GM19043 (cell line): ENCODE measurements at regions not wholly inside any gene's neighbourhood (a gene's known extent, or its start where the extent isn't known, plus 50 kb on each side); places are given as distances from the start of the nearest gene placed in this dataset.
A peak's percentile ranks its signal among the peaks of the same experiment; 100 is the strongest.
"Not testable (repeated sequence)": the region's sequence is repeated elsewhere in the genome, so short reads cannot be mapped to it uniquely, and the experiment has no call there.

Source experiments
- ATAC-seq: cut with Tn5 transposase; IDR thresholded peaks from one replicate; pipeline ENCODE4 v1.9.1; 2021; ENCODE audit warnings: low read depth; ENCODE audit not compliant: unreplicated experiment

DNA sequence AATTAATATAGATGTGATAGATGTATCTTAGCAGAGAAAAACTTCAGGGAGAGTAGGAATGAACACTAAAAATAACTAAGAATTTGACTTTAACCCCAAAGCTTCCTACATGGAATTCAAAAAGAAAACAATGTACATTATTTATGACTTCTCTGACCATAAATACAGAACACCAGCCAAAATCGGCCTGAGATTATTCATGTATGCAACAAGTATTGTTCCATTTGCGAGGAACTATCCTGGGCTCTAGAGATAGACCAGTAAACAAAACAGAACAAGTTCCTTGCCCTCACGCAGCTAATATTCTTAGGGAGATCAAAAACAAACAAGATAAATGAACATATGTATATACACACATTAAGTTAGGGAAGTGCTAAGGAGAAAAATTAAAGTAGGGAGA is 432.3 kb upstream of the SOX5 start:
- no peak for ATAC-seq

DNA sequence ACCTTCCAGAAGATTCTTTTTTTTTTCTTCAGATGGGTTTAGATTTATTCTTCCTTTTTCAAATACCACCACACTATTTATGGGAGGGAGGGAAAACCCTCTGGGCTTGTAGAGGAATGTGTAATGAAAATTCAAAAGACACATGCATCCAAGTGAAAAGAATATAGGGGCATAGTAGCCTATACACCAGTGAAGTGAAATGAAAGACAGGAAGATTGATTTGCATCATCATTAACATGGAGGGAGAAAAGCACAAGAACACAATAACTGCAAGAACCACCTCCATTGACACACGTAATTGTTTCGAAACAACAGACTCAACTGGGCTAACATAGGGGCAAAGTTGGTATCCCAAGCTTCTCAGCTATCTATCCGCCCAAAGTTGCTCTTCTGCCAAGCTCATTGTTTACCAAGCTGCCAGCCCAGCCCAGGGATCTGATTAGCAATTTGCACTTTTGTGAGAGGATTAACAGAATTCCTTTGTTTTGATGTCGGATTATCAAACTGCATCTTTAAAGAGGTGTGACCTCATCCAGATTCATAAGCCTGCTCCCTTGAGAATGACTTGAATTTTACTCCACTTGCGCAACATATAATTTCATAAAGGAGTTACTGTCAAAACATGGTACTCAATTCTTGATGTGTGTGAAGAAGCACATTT is 430.5 kb upstream of the SOX5 start:
- ATAC-seq: no peak

DNA sequence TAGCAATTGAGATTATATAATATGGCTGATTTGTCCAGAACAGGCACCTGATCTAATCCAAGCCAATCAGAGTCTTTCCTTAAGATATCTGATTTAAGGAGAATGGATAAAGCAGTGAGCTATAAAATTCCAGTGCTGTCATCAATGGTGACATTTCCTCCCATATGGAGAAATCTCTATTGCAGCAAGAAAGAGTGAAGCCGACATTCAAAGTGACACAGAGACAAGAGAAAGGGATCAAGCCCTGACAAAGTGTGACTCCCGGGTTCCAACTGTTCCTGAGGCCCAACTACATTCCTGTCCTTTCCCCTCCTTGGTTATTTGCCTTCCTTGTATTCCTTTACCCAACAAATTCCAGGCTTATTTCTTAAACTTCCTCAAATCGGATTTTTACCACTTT is 430.0 kb upstream of the SOX5 start:
- ATAC-seq: no peak

DNA sequence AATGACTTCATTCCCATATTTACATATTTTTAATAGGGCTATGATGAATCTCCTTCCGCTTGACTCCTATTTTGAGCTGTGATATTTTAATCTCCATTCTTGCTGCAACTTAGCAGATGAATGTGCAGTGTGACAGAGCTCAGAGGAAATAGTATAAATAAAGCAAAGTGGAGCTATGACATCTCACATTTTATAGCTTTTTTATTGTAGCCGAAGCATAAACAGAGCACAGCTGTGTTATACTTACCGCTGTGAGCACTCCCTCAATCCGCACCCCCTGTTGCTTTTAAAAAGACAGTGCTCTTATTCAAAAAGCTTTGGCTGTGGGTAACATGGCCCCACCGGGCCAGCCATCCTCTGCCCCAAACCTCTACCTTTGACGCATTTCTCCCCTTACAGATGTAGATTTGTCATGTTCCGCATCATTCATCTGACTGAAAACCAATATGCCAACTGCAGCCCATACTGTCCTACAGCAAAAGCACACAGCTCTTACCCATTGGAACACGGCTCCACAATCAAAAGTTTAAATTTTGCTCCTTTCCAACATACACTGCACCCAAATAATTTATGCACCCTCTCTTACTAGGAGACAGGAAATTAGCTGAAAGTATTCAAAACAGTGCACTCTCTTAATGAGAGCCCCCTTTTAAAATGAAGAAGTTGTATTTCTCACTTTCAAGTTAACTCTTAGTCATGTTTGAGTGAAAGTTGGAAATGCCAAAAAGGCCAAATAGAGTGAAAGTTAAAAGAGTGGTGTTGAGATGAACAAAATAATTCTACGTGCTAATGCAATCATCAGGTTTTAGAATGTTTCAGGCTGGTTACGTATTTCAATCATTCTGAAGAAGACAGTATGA is 429.3 kb upstream of the SOX5 start:
- peak; percentile 68 for ATAC-seq

DNA sequence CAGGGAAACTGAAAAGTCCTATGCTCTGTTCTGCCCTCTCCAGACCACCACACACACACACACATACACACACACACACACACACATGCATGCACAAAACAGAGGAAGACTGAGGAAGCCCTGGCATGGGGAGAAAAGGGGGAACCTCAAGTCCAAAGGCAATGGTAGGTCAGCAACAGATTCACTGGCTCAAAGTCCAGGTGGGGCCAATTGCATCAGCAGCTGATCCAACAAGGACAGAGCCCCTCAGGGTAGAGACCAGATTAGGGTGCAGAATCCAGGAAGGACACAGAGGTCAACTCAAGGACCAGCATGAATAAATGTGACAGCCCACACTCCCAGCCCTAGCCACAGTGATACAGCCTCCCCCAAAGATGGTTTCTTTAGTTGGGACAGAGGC is 425.0 kb upstream of the SOX5 start:
- ATAC-seq: no peak

DNA sequence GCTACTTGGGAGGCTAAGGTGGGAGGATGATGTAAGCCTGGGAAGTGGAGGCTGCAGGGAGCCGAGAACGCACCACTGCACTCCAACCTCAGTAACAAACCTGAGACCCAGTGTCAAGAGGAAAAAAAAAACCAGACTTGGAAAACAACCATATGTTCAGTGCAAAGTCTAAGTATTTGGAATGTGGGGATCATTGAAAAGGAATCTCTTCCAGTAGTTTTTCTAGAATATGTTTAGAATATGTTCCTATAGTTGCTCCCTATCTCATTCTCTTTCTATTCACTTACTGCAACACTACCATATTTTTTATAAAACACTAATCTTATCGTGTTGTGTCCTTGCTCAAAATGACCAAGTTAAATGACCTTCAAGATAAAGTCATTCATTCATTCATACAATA is 423.5 kb upstream of the SOX5 start:
- ATAC-seq: no peak

DNA sequence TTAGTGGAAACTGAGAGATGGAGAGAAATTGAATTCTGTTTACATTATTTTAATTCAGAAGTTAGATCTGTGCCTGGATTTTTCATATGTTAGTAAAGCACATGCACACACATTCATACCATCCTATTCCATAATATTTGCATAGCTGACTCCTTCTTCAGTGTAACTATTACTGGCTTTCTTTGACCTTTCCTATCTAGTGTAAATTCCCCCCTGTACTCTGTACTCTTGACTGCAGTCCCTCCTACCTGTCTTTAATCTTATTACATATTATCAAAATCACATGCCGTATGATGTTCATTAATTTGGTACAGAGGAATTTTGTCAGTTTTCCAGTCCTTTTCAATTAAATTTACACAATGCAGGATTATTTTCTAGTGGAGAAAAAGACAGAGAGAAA is 417.0 kb upstream of the SOX5 start:
- ATAC-seq: no peak

DNA sequence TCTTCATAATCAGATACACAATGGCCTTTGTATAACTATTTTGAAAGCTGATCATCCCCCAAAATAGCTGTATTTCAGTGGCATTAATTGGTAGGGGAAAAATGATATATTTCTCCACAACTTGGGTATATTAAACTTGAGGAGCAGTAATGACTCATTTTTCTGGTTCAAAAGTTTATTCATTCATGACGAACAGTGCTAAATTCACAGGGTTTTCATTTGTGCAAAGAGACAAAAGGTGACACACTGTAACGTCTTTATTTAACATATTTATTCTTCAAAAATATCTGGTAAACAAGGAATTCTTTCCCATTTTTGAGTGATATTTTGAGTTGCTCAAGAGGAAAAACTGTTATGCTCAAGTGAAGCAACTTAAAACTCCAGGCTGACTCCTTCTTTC is 415.5 kb upstream of the SOX5 start:
- ATAC-seq: no peak

DNA sequence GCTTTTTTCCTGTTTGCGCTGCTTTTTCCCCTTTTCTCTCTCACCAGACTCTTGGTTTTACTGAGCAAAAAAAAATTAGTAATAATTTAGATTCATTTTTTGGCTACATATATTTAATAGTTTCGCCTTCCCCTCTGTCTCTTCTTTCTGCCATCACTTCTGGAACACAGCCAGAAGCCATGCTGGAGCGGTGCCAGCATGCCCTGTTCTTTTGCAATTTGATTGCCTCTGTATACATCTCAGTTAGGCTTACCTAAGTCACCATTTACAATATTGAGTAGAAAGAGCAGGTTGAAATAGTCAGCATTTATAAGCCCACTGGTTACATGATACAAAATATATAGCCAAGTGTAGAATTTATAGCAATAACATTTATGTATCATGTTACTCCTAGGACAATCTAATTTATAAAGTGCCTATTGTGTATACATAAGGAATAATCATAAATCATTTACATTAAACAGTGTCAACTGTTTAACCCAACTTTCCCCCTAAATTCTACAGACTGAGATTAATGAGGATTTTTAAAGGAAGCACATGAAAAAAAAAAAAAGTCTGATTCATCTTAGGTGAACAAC is 413.8 kb upstream of the SOX5 start:
- ATAC-seq: no peak

DNA sequence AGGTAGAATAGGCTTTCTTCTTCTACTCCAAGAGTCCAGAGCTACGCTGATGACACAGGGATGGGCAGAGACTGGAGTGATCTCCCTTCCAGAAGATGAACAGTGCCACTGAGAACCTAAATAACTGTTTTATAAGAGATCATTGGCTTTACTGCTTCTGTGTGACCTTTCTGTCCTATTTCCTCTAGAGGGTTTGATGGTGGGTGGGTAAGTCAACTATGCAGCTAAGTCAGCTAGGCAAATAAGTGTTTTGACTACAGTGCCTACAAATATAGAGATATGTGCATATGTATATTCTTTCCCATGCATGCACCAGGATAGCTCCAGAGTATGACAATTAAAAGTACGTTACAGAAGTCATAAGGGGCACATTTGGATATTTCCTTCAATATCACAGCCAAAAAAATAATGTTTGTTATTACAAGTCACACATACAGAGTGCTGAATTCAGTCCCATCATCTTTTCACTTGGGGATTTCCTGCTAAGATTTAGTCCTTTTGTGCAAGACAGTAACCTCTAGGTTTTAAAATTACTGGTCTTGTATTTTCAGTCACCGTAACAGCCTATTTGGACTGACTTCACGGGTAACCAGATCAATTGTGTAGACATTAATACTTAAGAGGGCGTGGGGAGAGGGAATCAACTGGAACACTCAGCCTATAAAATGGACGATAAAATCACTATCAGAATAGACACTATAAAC is 412.6 kb upstream of the SOX5 start:
- ATAC-seq: no peak

DNA sequence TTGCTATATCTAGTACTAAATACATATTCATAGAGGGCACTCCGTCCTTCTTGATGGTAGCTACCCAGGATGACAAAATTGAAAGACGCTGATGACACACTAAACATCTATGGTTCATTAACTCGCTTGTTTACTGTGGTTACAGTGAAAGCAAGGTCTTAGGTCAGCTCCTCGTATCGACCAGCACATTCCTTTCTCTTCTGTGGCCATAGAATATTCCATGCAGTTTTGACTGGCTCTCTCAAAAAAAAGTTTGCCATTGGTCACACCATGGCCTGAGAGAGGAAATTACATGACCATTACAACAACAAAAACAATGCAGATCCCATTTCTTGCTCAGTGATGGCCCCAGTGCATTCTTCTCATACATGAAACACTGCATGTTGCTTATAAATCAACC is 411.4 kb upstream of the SOX5 start:
- peak; percentile 74 for ATAC-seq

DNA sequence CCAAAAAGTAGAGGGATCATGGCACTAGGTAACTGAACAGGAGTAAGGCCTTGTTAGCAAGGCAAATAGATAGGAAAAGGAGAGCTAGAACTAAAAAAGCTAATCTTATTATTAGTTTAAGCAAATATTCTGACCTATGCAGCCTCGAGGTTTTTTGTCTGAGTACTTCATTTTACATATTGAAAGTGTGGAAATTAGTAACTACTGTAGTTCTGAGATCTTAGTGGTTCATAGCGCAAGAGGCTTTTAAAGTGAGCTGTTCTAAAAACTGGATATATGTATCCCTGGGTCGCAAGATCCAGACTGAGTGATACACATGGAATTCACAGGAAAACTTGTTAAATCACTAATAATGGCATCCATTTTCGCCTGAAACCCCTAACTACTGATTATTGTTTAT is 411.0 kb upstream of the SOX5 start:
- ATAC-seq: no peak

DNA sequence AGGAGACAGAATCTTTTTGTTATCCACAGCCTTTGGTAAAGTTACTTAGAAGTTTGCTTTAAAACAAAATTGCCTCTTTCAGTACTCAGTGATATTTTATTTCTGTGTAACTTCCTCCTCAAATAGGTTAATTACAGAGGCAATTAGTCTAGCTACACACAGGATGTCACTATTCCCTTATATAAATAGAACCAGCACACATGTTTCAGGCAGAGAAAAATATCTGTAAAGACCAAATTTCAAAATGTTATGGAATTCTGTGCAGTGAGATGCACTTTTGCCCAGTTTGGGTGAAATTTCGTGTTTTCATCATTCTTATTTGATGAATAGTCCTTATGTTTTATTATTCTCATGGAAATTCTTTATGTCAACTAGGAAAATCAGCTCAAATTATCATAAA is 410.6 kb upstream of the SOX5 start:
- no peak for ATAC-seq

DNA sequence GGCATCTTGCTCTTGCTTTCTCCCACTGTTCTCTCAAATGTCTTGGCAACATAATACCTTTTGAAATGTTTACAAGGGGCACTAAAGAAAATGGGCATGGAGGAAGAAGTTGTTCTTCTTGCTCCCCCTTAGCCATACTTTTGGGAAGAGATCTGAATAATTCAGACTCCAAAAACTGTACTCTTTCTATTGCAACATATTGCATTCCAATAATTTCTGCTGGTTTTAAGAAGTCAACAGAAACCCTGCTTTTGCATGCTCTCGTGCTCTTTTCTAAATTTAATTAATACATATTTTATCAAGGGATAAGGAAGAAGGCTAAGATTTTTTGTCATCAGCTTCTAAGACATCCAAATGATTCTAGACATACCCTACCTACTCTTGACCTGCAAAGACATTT is 409.9 kb upstream of the SOX5 start:
- ATAC-seq: no peak

DNA sequence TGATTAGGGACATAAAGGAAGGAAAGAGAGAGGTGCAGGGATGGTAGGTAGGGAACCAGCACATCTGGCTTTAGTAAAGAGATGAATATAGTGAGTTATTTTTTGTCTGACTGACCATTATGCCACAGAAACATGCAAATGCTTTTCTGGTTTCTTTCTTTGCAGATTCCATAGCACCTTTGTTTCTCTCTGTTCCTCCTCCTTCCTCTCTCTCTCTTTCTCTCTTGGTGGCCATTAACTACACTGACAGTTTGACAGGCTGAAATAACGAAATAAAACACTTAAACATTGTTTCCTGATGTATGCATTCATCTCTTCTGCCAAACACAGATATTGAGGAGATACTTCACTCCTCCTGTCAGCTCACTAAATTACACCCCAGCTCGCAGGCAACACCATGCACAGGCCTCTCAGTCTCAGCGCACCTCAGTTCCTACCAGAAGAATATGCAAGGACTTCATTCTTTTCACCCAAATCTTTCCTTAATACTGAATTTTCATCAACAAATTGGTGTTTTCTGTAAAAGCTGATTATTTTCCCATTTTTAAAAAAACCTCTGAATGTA is 406.9 kb upstream of the SOX5 start:
- ATAC-seq: peak; percentile 61

DNA sequence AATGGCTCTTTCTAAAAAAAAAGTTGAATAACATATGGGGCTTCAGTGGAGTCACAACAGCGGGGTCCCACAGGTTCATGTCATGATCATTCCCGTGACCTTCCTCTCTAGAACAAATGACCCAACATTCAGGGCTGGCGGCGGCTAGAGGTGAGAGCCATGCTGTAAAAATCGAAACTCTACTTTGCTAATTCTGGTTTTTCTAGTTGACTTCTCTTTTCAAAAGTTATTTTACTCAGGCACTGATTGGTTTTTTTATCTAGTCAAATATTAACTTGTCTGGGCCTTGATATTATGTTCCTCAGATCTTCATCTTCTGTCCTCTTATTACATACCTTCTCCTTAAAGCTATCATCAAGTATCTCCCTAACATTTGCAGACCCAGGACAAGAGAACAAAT is 402.9 kb upstream of the SOX5 start:
- ATAC-seq: no peak

DNA sequence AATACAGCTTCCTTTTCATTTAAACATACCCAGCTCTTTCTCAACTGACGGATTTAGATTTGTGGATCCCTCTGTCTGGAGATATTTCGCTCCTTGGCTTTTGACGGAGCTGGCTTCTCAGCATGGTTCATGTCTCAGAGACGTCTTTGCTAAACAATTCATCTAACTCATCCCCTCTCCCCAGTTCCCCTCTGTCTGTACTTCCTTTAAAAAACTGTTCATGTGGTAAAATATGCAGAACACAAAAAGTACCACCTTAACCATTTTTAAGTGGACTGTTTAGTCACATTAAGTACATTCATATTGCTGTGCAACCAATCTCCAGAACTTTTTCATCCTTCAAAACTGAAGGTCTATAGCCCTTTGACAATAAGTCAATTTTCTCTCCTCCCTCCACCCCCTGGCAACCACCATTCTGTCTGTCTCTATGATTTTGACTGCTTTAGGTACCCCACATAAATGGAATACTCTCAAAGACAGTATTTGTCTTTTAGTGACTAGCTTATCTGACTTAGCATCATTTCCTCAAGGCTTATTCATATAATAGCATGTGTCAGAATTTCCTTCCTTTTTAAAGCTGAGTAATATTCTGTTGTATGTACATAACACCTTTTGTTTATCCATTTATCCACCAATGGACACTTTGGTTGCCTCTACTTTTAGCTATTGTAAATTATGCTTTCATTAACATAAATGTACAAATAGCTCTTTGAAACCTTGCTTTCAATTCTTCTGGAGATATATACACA is 399.8 kb upstream of the SOX5 start:
- ATAC-seq: no peak

DNA sequence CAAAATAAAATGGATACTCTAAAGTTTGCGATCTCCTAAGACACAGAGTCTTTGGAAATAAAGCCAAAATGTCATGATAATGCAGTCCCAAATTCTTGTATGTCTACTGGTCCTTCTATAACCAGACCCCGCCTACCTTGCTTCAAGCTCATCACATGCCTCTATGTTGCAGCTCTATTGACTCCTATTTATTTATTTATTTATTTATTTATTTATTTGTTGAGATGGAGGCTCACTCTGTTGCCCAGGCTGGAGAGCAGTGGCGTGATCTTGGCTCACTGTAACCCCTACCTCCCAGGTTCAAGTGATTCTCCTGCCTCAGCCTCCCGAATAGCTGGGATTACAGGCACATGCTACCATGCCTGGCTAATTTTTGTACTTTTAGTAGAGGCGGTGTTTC is 398.7 kb upstream of the SOX5 start:
- not testable (repeated sequence) for ATAC-seq

DNA sequence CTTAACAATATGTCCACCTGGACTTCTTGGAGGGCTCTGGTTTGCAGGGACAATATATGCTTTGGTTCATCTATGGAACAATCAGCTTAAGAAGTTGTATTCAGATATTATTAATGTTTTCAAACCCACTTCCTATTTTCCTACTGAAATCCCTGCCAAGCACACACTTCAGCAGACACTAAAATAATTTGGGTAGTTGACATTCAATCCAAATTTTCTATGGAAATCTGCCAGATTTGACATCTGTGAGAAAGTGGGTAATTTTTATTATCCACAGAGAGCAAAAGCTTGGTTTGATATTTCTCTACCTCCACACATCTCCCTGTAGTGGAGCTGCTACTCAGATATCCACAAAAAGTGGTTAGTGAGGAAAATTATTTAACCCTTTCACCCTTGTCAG is 378.8 kb upstream of the SOX5 start:
- ATAC-seq: no peak

DNA sequence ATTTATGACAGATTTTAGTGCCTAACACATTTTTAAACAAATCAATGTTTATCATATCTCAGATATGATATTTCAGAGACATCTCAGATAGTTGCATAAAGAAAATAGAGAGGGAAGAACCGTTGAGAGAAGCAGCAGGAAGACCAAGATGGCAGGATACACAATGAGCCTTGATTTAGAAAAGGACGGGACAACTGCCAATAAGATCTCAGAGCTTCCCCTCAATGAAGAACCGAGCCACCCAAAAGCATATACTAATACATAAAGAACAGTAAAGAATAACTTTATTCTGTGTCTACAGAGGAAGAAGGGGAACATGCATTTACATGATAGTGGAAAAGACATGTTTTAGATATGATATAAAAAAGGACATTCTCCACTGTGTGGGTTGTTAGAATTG is 375.9 kb upstream of the SOX5 start:
- no peak for ATAC-seq
